DND-41 (cell line): ENCODE measurements at regions not wholly inside any gene's neighbourhood (a gene's known extent, or its start where the extent isn't known, plus 50 kb on each side); places are given as distances from the start of the nearest gene placed in this dataset.

Experiments used
- EZH2 ChIP-seq: IDR thresholded peaks from 3 replicates; pipeline ENCODE4 v1.6.1; 2012; ENCODE audit warnings: borderline replicate concordance, low read depth, mild to moderate bottlenecking, moderate library complexity, low read length, inconsistent platforms; ENCODE audit not compliant: severe bottlenecking
- TF ChIP-seq, protein P1 (sequence below): IDR thresholded peaks from 2 replicates; pipeline ENCODE4 v1.5.1; 2012; ENCODE audit warnings: borderline replicate concordance, low read length, moderate library complexity, mild to moderate bottlenecking; ENCODE audit not compliant: poor library complexity, severe bottlenecking; ENCODE audit errors: extremely low read depth

DNA sequence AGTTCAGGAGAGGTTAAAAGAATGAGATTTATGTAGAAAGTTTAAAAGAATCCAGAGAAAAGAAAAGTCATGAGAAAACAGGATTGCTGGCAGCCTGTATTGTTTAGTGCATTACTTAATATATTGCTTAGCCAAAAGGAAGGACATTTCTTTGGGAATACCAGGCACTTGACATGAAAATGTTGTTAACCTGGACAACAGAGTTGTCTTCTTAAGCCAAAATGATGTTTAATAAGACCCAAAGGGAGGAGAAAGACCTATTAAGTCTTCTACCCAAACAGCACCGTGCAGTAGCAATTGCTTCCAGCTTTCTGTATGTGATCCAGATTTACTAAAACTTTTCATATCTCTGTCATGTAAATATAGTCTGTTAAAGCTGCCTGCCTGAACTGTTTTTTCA is 74.0 kb upstream of the PRLR start:
- TF ChIP-seq, protein P1, sequence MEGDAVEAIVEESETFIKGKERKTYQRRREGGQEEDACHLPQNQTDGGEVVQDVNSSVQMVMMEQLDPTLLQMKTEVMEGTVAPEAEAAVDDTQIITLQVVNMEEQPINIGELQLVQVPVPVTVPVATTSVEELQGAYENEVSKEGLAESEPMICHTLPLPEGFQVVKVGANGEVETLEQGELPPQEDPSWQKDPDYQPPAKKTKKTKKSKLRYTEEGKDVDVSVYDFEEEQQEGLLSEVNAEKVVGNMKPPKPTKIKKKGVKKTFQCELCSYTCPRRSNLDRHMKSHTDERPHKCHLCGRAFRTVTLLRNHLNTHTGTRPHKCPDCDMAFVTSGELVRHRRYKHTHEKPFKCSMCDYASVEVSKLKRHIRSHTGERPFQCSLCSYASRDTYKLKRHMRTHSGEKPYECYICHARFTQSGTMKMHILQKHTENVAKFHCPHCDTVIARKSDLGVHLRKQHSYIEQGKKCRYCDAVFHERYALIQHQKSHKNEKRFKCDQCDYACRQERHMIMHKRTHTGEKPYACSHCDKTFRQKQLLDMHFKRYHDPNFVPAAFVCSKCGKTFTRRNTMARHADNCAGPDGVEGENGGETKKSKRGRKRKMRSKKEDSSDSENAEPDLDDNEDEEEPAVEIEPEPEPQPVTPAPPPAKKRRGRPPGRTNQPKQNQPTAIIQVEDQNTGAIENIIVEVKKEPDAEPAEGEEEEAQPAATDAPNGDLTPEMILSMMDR, result no peak
- no peak for TF ChIP-seq EZH2
